GM10266 (cell line): ENCODE measurements at regions not wholly inside any gene's neighbourhood (a gene's known extent, or its start where the extent isn't known, plus 50 kb on each side); places are given as distances from the start of the nearest gene placed in this dataset.

Experiments
- DNase-seq: peaks from one replicate; pipeline ENCODE4 v3.0.0; 2012; ENCODE audit errors: extremely low spot score
- TF ChIP-seq, protein P1 (sequence below): IDR thresholded peaks from 2 replicates; pipeline ENCODE4 v1.5.1; 2012; ENCODE audit warnings: mild to moderate bottlenecking, low read depth; ENCODE audit not compliant: control insufficient read depth, insufficient read depth; ENCODE audit errors: missing control alignments

DNA sequence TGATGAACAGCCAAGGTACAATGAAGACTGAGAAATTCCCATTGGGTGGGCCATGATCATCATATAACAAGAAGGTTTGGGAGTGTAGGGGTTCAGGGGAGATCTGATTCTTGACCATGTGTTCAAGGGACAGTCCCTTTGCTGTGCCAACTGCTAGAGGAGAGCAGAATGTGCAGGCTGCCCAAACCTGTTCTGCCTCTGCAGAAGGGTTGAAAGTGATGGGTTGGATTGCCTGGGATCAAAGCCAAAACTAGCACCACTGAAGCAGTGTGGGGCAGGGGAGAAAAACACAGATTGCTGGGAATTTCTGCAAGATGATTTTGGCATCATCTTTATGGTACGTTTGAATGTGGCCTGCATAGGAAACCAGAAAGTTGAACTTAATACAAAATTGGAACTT is 303.9 kb downstream of the OTUD1 start:
- TF ChIP-seq, protein P1, sequence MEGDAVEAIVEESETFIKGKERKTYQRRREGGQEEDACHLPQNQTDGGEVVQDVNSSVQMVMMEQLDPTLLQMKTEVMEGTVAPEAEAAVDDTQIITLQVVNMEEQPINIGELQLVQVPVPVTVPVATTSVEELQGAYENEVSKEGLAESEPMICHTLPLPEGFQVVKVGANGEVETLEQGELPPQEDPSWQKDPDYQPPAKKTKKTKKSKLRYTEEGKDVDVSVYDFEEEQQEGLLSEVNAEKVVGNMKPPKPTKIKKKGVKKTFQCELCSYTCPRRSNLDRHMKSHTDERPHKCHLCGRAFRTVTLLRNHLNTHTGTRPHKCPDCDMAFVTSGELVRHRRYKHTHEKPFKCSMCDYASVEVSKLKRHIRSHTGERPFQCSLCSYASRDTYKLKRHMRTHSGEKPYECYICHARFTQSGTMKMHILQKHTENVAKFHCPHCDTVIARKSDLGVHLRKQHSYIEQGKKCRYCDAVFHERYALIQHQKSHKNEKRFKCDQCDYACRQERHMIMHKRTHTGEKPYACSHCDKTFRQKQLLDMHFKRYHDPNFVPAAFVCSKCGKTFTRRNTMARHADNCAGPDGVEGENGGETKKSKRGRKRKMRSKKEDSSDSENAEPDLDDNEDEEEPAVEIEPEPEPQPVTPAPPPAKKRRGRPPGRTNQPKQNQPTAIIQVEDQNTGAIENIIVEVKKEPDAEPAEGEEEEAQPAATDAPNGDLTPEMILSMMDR: no peak
- DNase-seq: no peak

DNA sequence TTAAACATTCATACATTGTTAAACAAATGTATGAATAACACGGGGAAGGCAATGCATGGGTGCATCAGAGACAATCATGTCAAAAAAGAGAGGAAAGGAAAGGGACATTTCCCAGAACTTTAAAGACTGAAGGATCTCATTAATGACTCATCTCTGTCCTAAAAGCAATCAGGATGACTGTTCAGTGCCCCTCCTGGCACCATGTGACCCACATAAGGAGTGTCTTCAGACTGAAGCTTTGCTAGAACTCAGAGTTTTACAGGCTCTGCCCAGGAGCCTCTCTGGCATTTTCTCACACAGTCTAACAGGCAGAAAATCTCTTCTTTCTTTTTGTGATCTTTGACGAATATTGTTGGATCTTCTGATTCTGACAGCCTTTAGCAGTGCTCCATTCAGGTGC is 315.3 kb downstream of the OTUD1 start:
- TF ChIP-seq, protein P1: no peak
- no peak for DNase-seq

DNA sequence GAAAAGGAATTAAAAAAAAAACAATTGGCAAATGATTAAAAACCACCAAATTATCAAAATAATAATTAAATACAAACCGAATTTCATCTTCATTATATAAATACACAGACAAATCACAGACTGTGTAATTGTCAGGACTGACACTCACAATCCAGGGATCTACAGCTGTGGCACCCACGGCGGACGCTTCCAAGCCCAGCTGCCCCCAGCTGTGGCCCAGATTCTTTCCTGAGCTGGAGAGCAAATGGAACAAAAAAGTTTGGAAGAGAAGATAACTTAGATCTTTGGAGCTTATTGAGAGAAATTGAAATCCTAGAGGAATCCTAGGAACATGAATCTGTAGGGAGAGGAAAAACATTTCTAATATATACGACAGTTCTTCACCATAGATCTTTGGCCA is 316.1 kb downstream of the OTUD1 start:
- no peak for DNase-seq
- TF ChIP-seq, protein P1: no peak

DNA sequence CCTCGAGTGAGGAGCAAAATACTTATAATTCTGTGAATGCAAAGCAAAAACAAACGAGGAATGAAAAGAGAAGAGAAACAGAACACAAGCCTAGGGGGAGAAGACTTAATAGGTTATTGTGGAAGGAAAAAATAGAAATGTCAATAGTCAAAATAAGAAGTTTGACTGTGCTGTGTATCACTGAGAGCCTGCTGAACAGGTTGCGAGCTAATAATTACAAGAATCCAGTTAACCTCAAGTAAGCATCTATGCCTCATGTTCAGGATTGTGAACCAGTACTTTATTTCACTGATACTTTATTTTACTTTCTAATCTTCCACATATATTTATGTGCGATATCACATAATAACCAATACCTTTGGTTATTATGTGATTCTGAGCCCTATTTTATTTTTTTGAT is 316.7 kb downstream of the OTUD1 start:
- TF ChIP-seq, protein P1: no peak

DNA sequence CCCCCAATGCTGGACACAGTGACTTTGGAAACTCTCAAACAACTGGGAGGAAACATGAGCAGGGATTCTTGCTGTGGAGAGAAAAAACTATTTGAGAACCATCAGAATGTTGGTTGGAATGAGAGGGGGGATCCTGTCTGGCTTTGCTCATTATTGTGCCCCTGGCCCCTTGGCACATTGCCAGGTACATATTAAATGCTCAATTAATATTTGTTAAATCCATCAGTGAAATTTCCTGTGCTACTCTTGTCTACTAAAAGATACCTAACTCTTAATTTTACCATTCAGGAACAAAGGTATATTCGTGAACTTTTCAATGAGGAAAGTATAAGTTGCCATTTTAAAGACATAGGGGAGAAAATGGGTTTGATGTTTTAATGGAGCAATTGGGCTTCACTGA is 329.4 kb downstream of the OTUD1 start:
- no peak for DNase-seq
- TF ChIP-seq, protein P1: no peak

More for the DNA sequence above, 316.7 kb downstream of the OTUD1 start:
- DNase-seq: no peak

DNA sequence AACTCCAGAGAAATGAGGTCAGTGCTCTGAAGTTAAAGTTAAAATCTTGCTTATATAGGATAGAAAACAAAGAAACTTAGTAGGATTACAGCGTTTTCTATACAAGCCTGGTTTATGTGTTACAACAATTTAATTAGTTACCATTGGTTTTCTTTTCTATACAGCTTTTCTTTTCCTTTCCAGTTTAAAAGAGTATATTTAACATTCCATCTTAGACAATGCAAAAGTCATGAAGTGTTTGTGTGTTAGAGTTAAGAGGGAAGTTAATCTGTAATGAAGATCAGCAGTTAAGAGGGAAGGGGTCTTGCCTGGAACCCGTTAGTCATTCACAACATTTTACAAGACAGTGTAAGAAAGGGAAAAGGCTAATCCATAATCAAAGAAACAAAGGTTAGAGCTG is 338.3 kb downstream of the OTUD1 start:
- TF ChIP-seq, protein P1: no peak
- no peak for DNase-seq

DNA sequence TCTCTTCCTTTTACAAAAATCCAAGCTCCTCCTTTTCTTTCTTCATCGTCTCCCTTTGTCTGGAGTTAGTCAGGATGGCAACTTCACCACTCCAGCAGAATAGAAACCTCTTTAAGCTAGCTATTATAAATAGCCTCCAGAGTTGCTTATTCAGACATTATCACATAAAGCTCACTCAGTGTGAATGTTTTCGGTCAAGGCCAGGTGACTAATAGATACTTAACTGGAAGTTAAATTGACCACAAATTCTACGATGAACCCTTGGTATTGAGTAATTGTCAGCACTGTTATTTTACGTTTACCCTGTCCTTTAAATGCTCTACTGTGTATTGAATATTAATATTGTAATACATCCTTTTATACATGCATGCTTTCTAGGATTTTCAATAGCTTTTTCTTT is 340.4 kb downstream of the OTUD1 start:
- DNase-seq: no peak
- TF ChIP-seq, protein P1: no peak
